ENCODE measurements at regions not wholly inside any gene's neighbourhood (a gene's known extent, or its start where the extent isn't known, plus 50 kb on each side); places are given as distances from the start of the nearest gene placed in this dataset.

DNA sequence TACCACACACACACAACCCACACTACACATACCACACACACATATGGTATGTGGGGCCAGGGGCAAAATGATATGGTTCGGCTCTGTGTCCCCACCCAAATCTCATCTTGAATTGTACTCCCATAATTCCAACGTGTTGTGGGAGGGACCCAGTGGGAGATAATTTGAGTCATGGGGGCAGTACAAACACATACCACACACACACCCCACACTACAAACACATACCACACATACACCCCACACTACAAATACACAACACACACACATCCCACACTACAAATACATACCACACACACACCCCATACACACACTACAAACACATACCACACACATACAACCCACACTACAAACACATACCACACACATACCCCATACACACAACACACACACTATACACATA lies 117.8 kb downstream of the TTC32 start:
- no peak for DNase-seq

DNA sequence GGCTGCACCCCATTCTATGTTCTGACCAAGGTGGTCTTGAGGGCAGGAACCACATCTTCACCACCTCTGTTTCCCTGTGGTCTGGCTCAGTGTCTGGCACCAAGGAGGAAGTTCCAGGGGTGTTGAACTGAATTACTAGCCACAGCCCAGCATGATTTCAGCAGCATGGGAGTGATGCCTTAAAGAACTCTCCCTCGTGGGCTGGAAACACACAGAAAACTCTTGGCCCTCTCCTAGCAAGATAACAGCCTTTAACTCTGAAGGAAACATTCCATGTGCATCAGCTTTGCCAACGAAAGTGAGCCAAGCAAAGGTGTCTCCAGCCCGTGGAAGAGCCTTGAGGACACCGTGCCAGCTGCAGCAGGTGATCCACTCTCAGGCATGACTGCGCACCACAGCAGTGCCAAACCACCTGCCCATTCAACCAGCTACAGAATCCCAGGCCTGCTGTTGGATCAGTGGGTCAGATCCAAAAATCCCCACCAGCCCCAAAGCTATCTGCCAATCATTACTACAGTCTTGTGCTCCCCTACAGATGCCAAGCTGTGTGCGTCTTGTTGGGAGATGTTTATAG lies 124.8 kb downstream of the TTC32 start:
- peak in 1 of 14 donors; percentile 49 for DNase-seq

DNA sequence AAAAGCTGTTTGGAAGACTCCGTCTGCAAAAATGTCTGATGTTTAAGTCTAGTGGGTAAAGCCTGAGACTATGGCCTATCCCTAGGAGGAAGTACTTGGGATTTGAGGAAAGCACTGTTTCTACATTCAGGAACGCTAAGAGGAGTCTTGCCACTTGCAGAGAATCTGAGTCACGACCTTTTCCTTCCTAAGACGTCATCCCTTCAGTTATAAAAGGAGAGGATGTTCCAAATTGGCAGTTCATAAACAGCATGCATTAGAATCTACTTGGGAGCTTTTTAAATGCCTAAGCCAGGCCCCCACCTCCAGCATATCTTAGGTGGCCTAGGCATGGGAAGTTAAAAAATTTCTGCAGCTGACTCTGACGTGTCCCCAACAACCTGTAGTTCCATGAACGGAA lies 125.9 kb downstream of the TTC32 start:
- DNase-seq = no peak

DNA sequence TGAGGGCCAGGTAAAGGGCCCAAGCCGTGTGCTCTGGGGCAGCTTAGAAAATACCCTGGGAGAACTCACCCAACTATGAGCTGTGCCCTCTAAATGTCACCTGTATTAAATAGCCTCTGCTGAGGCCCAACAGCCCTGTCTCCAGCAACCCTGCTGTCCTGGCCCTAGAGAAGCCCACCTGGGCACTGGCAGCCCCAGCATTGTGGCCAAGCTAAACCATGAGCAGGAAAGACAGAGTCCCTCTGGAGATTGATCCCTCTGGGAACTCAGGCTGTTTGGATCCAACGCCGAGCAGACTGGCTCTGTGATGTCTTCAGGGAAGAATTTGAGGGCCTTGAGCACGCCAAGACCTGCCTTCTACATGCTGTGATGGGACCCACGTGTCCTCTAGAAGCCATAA lies 126.5 kb downstream of the TTC32 start:
- DNase-seq = no peak

DNA sequence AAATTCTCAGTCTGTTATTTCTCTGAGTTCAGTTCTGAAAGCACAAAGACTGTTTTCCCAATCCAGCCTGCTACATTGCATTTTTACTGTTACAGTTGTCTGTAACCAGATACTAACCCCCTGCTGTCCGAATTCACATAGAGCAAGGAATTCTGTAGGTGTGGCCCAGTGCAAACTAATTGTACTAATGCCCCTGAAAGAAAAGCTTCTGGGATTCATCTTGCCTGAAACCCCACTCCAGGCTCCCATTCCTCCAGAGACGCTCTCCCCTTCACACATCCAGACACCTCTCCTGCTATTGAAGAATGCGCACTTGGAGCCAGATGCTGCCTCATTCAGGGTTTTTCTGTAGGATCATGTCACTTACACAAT lies 127.0 kb downstream of the TTC32 start:
- DNase-seq = no peak

DNA sequence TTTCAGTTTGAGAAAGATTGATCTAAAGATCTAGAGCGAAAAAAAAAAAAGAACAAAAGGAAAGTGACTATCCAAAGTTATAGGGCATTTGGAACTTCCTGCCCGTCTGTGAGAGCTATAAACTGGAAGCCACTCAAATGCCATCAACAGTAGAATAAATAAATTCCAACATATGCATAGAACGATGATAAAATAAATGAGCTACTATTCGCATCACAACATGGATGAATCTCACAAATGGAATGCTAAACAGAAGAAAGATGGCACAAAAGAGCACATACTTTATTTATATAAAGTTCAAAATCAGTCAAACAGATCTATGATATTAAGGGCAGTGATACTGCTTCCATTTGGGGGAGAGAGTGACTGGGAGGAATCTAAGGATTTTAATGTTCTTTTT lies 128.8 kb downstream of the TTC32 start:
- no peak for DNase-seq

DNA sequence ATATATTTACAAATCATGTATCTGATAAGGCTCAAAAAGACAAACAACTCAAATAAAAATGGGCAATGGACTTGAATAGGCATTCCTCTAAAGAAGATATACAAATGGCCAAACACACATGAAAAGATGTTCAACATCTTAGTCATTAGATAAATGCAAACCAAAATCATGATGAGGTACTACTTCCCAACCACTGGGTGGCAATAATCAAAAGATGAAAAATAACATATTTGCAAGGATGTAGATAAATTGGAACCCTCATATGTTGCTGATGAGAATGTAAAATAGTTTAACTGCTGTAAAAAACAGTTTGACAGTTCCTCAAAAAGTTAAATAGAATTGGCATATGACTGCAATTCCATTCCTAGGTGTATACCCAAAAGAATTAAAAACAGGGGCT lies 132.3 kb downstream of the TTC32 start:
- DNase-seq = no peak

DNA sequence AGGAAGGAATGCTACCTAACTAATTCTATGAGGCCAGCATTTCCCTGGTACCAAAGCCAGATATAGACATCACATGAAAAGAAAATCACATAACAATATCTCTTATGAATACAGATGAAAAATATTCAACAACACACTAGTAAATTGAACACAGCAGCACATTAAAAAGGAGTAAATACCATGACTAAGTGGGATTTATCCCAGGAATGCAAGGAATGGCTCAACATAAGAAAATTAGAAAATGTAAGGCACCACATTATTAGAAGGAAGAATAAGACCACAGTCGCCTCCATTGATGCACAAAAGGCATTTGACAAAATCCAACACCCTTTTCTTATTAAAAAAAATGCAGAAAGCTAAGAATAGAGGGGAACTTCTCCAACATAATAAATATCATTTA lies 133.9 kb downstream of the TTC32 start:
- DNase-seq = no peak

DNA sequence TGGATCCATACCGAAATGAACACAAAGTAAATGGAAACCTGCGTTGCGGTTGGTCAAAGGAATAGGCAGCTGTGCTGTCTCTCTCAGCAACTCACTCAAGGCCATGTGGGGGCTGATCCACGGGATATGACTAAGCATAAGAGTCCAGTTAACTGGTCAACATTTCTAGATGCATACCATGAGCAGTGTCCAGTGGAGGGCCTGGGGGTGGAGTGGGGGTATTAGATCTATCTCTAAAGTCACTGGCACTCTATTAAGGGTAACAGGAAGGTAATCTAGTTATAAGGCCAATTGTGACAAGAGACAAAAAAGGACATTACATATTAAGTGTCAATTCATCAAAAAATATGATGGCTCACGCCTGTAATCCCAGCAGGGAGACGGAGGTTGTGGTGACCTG lies 136.8 kb downstream of the TTC32 start:
- DNase-seq = no peak

DNA sequence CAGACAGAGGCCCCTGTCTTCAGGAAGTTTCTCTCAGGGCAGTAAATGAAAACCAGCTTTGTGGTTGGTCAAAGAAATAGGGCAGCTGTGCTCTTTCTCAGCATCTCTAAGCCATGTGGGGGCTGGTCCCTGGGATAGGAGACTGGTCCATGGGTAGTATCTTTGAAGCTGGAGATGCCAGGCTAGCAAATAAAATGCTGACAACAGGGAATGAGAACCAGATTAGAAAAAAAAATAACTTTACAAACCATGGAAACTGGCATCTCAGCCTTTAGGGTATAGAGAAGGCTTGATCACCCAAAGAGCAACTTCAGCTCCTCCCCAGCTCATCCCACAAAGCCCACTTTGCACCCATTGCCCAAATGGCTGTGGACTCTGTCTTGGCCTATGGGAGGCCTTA lies 138.1 kb downstream of the TTC32 start:
- no peak for DNase-seq

DNA sequence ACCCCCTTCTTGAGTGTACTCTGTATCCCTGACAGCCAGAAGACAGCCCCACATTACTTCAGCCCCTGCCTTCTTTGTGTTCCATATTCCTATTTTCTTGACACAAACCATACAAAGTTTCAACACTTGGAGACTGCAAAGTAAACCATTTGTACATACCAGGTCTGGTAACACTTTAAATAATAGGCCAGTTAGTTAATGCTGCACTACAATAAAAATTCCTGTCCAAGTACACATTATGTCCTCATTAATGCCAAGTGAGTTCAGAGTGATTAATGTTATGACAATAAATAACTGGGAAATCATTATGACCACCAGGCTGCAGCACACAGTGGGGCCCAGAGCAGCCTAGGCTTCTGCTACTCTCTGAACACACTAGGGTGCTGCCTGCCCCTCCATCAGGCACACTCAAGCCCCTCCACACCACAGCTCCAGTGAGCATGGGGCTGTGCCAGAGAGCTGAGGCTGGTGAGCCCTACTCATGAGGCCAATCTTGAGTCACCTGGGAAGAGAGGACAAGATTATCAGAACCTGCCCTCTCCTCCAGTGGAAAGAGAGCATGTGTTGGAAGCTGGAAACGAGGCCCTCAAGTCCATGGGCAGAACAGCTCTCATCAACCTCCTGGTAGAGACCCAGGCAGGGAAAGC lies 138.7 kb downstream of the TTC32 start:
- no peak for DNase-seq

DNA sequence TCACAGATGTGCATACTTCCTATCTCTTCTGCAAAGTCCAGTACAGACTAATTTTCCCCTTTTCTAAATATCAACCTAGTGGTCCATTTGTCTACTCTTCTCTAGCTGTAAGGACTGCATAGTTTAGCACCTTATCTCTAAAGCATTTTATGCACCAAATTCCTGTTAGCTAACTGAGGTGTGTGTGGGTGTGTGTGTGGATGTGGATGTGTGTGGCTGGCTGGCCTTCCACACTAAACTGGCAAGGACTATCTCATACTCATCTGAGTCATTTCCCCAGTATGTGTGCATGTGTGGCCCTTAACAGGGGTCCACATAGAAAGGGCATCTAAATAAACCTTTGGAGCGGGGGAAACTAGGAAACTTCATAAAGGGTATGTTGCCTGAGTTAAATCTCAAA lies 139.6 kb downstream of the TTC32 start:
- DNase-seq = no peak

DNA sequence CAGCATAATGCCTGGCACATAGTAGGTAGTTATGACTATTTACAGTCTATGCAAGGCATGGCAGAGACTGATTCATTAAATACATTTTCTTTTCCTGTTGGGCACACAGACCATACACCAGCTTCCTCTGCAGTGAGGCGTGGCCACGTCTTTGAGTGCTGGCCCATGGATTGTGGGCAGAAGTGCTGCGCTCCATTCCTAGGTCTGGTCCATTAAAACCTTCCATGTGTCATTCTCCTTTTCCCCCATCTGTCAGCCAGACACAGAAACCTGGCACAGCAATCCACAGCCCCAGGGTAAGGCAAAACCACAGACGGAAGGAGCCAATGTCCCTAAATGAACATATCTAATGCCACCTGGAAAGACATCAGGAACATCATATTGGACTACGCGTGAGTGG lies 141.9 kb downstream of the TTC32 start:
- DNase-seq = peak in 1 of 14 donors; percentile 4

DNA sequence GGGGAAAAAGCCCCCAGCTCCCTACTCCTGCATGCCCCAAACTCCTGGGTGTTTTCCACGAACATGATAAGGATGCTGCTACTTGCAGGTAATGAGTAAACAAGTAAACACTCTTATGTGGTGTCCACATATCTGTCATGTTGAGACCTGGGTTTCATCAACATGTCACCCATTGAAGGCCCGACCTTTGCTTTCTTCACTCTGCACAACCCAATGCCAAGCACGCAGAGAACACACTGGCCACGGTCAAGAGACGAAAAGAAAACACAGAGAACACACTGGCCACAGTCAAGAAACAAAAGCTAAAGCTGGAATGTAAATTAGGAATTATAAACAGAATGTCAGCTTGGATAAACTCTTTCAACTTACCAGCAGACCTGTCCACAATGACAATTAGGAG lies 143.1 kb downstream of the TTC32 start:
- DNase-seq = no peak

DNA sequence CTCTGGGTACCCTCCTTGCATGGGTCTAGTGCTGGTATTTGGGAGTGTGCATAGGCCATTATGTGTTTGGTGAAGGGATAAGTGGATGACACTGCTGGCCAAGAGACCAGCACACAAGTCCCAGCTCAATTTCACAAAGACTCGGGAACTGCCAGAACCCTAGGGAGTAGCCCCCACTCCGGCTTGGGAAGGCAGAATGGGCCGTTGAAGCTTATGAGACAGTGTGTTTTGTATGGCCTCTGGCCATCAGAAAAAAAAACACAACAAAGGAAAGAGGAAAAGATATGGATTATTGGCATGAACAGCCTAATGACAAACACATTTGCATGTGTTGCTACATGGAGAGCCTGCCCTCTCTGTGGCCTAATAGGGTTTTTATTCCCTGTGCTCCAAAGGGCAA lies 144.2 kb downstream of the TTC32 start:
- no peak for DNase-seq

DNA sequence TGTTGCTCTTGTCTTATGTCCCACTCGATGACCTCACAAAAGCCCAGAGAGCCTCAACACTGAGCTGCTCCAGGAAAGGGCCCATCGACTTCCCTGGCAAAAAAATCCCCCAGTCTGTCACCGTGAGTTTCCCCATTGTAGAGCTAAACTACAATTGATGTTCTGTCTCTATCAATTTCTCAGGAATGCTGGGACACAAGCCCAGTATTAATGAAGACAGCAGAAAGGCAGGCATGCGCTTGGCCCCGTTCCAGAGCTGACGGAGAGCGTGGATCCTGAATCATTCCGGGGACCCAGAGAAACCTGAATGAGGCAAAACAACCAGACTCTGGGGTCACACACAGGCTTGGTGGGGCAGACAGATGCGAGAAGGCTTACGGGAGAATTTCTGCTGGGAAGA lies 146.9 kb downstream of the TTC32 start:
- DNase-seq = no peak

DNA sequence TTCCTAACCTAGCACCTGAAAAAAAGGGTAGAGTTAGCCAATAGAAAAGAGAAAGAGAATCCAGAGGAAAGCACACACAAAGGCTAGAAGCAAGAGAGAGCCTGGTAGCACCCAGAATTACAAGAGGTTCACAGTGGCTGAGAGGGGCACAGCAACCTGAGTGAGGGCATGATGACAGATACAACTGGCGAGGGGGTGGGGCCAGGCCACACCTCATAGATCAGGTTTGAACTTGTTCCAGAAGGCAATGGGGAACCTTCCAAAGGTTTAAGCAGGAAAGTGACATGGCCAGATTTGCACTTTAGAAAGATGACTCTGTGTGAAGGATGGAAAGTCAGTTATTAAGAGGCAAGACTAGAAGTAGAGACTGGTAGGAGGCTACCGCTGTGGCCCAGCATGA lies 148.0 kb downstream of the TTC32 start:
- no peak for DNase-seq

DNA sequence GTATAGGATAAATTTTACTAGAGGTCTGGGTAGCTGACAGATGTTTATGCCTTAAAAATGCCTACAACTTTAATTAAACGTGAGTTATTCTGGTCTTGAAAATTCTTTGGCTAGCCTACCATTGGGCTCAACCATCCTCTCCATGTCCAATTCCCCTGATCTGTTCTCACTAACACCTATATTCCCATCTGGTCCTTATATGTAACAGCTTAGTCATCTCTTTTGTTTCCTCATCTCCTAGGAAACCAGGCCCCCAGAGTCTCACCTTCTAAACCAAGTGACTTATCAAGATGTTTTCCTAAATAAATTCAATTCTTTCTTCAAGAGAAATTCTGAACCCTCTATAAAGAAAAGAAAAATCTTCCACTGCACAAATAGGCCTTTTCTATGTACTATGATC lies 148.5 kb downstream of the TTC32 start:
- DNase-seq = no peak

DNA sequence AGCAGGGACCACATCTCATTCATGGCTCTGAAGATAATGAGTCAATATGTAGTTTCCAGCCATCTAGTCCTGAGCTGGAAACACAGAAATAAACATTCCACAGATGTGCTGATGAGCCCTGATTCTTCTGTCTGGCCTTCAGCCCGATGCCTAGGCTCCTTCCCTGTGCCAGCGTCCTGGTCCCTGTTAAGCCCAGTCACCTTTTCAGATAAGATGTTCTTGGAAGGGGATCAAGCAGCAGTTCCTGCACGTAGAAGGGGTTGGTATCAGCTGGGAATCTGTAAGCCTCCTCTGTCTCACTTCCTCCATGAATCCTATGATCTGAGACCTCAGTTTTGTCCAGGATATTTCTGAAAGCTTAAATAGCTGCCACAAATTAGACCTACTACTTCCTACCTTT lies 149.3 kb downstream of the TTC32 start:
- DNase-seq = no peak

DNA sequence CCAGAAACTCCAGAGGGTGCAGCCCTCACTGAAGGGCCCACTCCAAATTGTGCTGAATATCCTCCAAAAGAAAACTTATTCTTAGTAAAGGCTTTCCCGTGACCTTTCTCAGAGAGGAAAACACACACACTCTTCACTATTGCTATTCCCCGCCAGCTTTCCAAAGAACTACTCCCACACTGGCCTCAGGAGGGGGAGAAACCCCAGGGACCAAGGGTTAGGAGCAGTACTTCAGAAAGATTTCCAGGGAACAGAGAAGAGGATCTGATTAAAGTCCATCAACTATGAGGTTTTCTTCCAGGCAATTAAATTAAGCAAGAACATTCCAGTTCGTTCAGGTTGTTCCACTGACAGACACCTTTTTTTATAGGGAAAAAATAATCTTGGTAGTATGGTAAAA lies 150.2 kb downstream of the TTC32 start:
- DNase-seq = no peak

DNA sequence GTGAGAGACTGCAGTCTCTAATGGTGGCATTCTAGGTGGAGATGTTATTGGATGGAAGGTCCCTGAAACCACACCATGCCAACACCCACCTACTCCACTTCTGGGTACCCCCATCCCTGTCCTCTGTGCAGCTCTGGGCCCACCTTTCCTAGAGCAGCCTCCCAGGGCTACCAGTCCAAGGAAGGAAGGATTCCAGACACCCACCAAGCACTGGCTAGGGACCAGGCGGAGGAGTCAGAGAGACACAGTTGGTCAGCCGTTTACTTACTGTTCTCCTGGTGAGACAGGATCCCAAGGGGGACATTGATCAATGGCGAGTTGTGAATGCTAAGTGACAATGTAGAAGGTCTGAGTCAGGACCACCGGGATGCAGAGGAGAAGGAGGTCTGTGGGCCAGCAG lies 151.6 kb downstream of the TTC32 start:
- DNase-seq = no peak

DNA sequence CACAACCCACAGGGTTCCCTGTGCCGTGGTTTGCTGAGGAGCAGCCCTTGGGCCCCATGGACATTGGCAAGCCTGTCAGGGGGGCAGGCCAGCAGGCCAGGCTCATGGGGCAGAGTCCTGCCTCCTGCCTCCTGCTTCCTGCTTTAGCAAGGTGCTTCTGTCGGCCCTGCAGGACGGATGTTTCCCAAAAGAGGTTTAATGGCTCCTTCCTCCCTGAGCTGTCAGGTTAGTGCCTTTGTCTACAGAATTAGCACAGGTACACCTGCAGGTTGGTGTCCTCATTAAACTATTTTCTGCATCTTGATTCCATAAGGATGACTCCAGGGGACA lies 152.3 kb downstream of the TTC32 start:
- DNase-seq = no peak

DNA sequence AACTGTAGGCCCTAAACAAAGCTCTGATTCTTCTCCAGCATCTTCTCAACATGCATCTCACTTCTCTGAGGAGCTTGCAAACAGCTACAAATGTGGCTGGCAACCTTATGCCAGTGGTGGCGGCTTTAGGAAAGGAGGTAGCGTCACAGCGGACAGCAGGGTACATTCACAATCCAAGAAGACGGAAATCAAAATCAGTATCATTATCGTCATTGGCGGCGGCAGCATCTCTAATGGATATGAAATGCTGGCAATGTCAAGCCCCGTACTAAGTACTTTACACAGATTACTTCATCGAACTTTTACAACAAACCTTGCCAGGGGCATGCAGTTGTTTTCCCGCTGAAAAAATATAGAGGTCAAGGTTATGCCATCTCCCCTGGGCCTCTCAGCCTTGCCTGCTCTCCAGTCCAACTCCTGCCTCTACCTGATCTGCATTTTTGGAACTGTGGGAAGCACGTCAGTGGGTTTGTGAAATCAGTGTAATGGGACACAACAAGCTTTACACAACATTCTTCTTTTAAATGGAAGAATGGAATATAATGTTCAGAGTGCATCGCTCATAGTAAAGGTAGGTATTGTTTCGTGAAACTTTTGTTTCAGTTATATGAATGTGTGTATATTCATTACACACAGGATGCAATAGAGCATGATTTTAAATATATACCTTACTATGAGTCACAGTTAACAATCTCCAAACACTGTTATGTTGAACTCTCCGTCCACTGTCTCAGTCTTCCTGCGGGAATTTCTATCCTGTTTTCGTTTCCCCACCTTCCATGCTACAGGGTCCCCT lies 152.9 kb downstream of the TTC32 start:
- no peak for DNase-seq

DNA sequence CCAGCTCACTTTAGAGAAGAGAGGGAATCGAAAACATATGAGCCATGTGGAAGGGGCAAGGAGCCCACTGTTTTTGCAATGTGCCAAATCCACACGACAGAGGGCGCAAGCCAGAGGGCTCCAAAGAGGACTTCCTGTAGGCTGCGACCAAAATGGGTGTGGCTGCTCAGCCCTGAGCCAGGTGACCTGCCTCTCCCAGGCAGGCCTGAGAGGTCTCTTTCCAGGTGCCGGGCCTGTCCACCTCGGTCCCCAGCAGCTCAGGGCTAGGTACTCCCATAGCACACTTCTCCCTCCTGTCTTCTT lies 153.8 kb downstream of the TTC32 start:
- DNase-seq = no peak

Data from C1 segment of cervical spinal cord (tissue), 14 donors.